Stimulated activated naive B cell treated with anti-CD40 and anti-IgM and Interleukin-4, amounts not matched to agents 10 μg/mL and 1 μg/mL and 100 μg/mL, for 72 hours (primary cell): ENCODE measurements at regions not wholly inside any gene's neighbourhood (a gene's known extent, or its start where the extent isn't known, plus 50 kb on each side); places are given as distances from the start of the nearest gene placed in this dataset.

Source experiments
- ATAC-seq, 2 donors: fragments of 150-1000 bp; cut with Tn5 transposase; replicated peaks; 2 replicates each; pipeline ENCODE4 v1.10.0; 2021; ENCODE audit warnings: moderate library complexity in 1 of 2
- DNase-seq: peaks from one replicate; pipeline ENCODE4 v3.0.0; 2021
- H3K27ac Mint-ChIP-seq: one replicate; pipeline ENCODE4 v1.8.0; 2022; ENCODE audit warnings: mild to moderate bottlenecking, mixed read lengths
- H3K27me3 Mint-ChIP-seq, 2 donors: one replicate each; pipeline ENCODE4 v1.8.0; 2022; ENCODE audit warnings: mixed read lengths in 2 of 2
- H3K36me3 Mint-ChIP-seq, 2 donors: one replicate each; pipeline ENCODE4 v1.8.0; 2022; ENCODE audit warnings: mixed read lengths in 2 of 2, mild to moderate bottlenecking in 1 of 2
- H3K4me1 Mint-ChIP-seq, 2 donors: one replicate each; pipeline ENCODE4 v1.8.0; 2022; ENCODE audit warnings: mixed read lengths in 2 of 2, mild to moderate bottlenecking in 1 of 2
- H3K4me3 Mint-ChIP-seq, 2 donors: one replicate each; pipeline ENCODE4 v1.8.0; 2022; ENCODE audit warnings: mild to moderate bottlenecking in 2 of 2, mixed read lengths in 2 of 2, moderate library complexity in 1 of 2
- H3K9me3 Mint-ChIP-seq, 2 donors: one replicate each; pipeline ENCODE4 v1.8.0; 2022; ENCODE audit warnings: mixed read lengths in 2 of 2, mild to moderate bottlenecking in 1 of 2

DNA sequence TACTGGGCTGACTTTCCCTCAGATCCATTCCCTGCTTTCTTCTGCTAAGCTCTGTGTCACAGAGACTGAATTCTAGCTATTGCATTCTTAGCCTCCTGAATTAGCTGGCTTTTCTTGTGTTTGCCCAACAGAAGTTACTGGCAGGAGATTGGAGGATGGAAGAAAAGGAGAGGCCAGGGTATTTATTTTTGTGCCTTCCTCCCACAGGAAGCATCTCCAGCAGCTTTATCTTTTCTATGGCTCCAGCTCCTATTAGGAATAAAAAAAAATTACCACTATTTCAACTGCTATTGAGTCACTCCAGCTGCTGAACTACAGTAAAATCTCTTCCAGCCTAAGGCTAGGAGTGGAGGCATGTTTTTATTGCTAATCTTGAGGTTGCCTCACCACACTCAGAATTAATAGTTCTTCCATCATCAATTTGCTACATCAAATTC, 492.4 kb downstream of the RFPL4B start:
- ATAC-seq (no peak), DNase-seq (no peak)
- H3K9me3 Mint-ChIP-seq: peaks cover 3% of the 10 kb centered on the region in 2 donors
- no peaks in the 10 kb centered on the region for H3K27me3 Mint-ChIP-seq
- H3K4me3 Mint-ChIP-seq: no peak overlapping the region
- H3K36me3 Mint-ChIP-seq: no peaks in the 10 kb centered on the region
- no peak overlapping the region for H3K27ac Mint-ChIP-seq
- H3K4me1 Mint-ChIP-seq: peaks cover 0 to 1% of the 10 kb centered on the region in 2 donors

- no peaks in the 10 kb centered on the region for H3K36me3 Mint-ChIP-seq
- no peak overlapping the region for H3K27ac Mint-ChIP-seq
- peaks cover 0 to 1% of the 10 kb centered on the region in 2 donors for H3K4me1 Mint-ChIP-seq
- H3K4me3 Mint-ChIP-seq: no peak overlapping the region
- H3K27me3 Mint-ChIP-seq: no peaks in the 10 kb centered on the region
- H3K9me3 Mint-ChIP-seq: peaks cover 3% of the 10 kb centered on the region in 2 donors
- DNase-seq: no peak
- ATAC-seq: no peak
Observed at GRCh38 chr6:112841553-112842329, 494.6 kb downstream of the RFPL4B start.

DNA sequence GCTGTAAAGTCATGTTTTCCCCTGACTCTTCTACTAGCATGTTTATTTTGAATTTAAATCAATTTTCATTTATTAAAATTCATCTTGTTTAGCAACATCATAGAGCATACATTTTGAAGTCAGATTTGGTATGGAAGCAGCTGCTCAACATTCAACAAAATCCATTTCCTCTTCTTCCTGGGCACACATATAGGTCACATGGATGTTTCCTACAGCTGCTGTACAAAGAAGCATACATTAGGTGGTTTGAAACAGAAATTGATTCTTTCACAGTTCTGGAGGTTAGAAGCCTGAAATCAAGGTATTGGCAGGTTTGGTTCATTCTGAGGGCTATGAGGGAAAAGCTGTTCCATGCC, 495.2 kb downstream of the RFPL4B start:
- DNase-seq: no peak
- peaks cover 3% of the 10 kb centered on the region in 2 donors for H3K9me3 Mint-ChIP-seq
- H3K36me3 Mint-ChIP-seq: no peaks in the 10 kb centered on the region
- H3K27me3 Mint-ChIP-seq: no peaks in the 10 kb centered on the region
- no peak for ATAC-seq
- peaks cover 0 to 1% of the 10 kb centered on the region in 2 donors for H3K4me1 Mint-ChIP-seq
- H3K27ac Mint-ChIP-seq: no peak overlapping the region
- no peak overlapping the region for H3K4me3 Mint-ChIP-seq

- Mint-ChIP-seq H3K27me3 (no peaks in the 10 kb centered on the region), H3K4me1 (peaks cover 0 to 1% of the 10 kb centered on the region in 2 donors), H3K27ac (no peak overlapping the region), H3K4me3 (no peak overlapping the region), H3K9me3 (peaks cover 3% of the 10 kb centered on the region in 2 donors), H3K36me3 (no peaks in the 10 kb centered on the region)
- ATAC-seq (no peak), DNase-seq (no peak)
Observed at GRCh38 chr6:112846681-112847080, 499.6 kb downstream of the RFPL4B start.

- Mint-ChIP-seq H3K36me3 (no peaks in the 10 kb centered on the region), H3K27ac (no peak overlapping the region), H3K27me3 (peaks cover 7 to 8% of the 10 kb centered on the region in 2 donors), H3K9me3 (no peaks in the 10 kb centered on the region), H3K4me1 (no peaks in the 10 kb centered on the region), H3K4me3 (no peak overlapping the region)
- DNase-seq (no peak), ATAC-seq (no peak)
Observed at GRCh38 chr6:112851146-112851545, 504.0 kb downstream of the RFPL4B start.

DNA sequence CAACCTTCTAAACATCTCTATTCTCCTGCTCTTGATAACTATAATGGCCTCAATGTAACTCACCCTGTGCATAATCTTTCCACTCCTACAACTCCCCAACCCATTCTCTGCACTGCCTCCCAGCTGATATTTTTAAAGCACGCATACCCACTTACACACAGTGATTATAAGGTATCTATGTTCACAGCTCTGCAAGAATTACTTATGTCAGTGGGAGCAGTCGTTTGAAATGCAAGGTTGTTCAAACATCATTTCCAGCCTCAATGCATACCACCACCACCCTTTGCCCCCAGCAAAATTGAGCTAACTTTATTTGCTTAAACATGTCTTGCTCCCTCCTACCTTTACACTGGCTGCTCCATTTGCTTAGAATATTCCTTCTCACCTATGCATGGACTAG, 506.0 kb downstream of the RFPL4B start:
- H3K4me3 Mint-ChIP-seq: no peak overlapping the region
- no peaks in the 10 kb centered on the region for H3K4me1 Mint-ChIP-seq
- H3K27me3 Mint-ChIP-seq: peaks cover 7 to 8% of the 10 kb centered on the region in 2 donors
- no peak for ATAC-seq
- H3K27ac Mint-ChIP-seq: no peak overlapping the region
- H3K9me3 Mint-ChIP-seq: no peaks in the 10 kb centered on the region
- DNase-seq: no peak
- H3K36me3 Mint-ChIP-seq: no peaks in the 10 kb centered on the region

DNA sequence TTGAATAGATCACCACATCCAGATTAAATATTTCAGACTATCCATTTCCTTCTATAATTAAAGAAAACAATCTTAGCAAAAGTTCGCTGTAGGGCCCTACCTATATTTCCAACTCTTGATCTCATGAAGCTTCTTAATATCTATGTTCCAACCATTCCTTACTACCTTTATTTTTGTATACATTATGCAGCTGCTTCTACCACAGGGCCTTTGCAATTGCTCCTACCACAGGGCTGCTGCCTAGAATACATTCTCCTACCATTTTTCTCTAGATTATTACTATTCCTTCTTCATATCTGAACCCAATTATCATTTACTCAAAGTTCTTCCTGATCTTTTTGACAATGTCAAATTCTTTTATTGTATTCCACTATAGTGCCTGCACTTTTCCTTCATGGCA, 516.6 kb downstream of the RFPL4B start:
- H3K4me3 Mint-ChIP-seq: no peak overlapping the region
- no peak for ATAC-seq
- H3K36me3 Mint-ChIP-seq: no peaks in the 10 kb centered on the region

GRCh38 chr6:112865131-112865530, 518.0 kb downstream of the RFPL4B start:
- ATAC-seq (no peak), DNase-seq (no peak)
- Mint-ChIP-seq H3K27me3 (no peaks in the 10 kb centered on the region), H3K4me3 (no peak overlapping the region), H3K36me3 (peaks cover 0 to 2% of the 10 kb centered on the region in 2 donors), H3K4me1 (no peaks in the 10 kb centered on the region), H3K27ac (no peak overlapping the region), H3K9me3 (peaks cover 7 to 11% of the 10 kb centered on the region in 2 donors)

More for the DNA sequence above, 516.6 kb downstream of the RFPL4B start:
- Mint-ChIP-seq H3K27ac (no peak overlapping the region), H3K9me3 (no peaks in the 10 kb centered on the region), H3K27me3 (no peaks in the 10 kb centered on the region), H3K4me1 (no peaks in the 10 kb centered on the region)
- no peak for DNase-seq

GRCh38 chr6:112874881-112875280, 527.8 kb downstream of the RFPL4B start:
- H3K27me3 Mint-ChIP-seq: no peaks in the 10 kb centered on the region
- H3K36me3 Mint-ChIP-seq: peaks cover 0 to 3% of the 10 kb centered on the region in 2 donors
- H3K4me3 Mint-ChIP-seq: no peak overlapping the region

DNA sequence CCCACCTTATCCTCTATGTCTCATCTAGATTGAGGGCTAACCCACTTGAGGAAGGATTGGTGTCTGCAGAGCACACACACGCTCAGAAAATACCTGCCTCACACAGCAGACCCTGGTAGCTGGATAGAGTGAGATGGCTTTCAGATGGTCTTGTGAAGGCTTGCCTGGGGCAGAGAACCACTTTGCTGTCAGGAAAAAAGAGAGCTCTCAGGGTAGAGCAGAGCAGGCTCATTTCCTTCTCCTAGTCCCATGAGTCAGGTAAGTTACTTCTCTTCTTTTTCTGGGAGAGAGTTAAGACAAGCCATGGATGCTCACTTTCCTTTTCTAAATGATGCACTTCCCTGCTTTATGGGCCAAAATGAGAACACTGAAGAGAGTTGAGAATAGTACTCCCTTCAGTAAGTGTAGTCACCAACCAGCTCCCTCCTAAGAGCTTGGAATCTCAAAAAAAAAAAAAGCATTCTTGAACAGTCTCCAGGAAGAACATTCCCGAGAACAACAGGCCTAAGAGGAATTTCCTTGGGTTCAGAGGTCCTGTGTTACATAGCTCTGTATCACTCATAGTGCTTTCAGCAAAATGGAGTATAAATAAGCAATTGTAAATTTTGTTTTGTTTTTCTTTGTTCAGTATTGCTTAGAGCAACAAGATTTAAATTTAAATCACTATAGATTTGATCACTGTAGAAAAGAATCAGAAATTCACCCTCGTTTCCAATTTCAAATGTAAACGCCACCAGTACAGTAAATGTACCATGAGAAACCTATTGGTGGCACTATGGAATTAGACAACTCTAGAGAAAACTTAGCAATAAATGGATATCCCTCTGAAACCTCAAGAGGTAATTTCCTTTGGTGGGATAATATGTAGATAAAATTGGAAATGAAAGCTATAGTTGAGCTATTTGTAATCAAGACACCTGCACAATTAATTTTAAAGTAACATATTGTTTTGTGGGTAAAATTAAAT, 530.3 kb downstream of the RFPL4B start:
- Mint-ChIP-seq H3K4me1 (no peaks in the 10 kb centered on the region), H3K36me3 (no peaks in the 10 kb centered on the region), H3K27ac (no peak overlapping the region), H3K9me3 (no peaks in the 10 kb centered on the region), H3K27me3 (no peaks in the 10 kb centered on the region), H3K4me3 (no peak overlapping the region)
- ATAC-seq: no peak
- no peak for DNase-seq

More at GRCh38 chr6:112874881-112875280, 527.8 kb downstream of the RFPL4B start:
- DNase-seq (no peak), ATAC-seq (no peak)
- Mint-ChIP-seq H3K9me3 (peaks cover 3 to 8% of the 10 kb centered on the region in 2 donors), H3K27ac (no peak overlapping the region), H3K4me1 (no peaks in the 10 kb centered on the region)

GRCh38 chr6:112879920-112880413, 532.8 kb downstream of the RFPL4B start:
- Mint-ChIP-seq H3K4me1 (no peaks in the 10 kb centered on the region), H3K4me3 (no peak overlapping the region), H3K36me3 (no peaks in the 10 kb centered on the region), H3K9me3 (no peaks in the 10 kb centered on the region), H3K27ac (no peak overlapping the region), H3K27me3 (no peaks in the 10 kb centered on the region)
- DNase-seq: no peak
- no peak for ATAC-seq

- H3K27me3 Mint-ChIP-seq: no peaks in the 10 kb centered on the region
- no peaks in the 10 kb centered on the region for H3K4me1 Mint-ChIP-seq
- DNase-seq (no peak), ATAC-seq (no peak)
- no peak overlapping the region for H3K27ac Mint-ChIP-seq
- no peak overlapping the region for H3K4me3 Mint-ChIP-seq
- H3K9me3 Mint-ChIP-seq: no peaks in the 10 kb centered on the region
- no peaks in the 10 kb centered on the region for H3K36me3 Mint-ChIP-seq
Observed at GRCh38 chr6:112881027-112881426, 533.9 kb downstream of the RFPL4B start.

- no peaks in the 10 kb centered on the region for H3K4me1 Mint-ChIP-seq
- H3K9me3 Mint-ChIP-seq: no peaks in the 10 kb centered on the region
- no peak overlapping the region for H3K4me3 Mint-ChIP-seq
- DNase-seq (no peak), ATAC-seq (no peak)
- no peaks in the 10 kb centered on the region for H3K36me3 Mint-ChIP-seq
- no peak overlapping the region for H3K27ac Mint-ChIP-seq
- H3K27me3 Mint-ChIP-seq: no peaks in the 10 kb centered on the region
Observed at GRCh38 chr6:112881828-112882780, 535.0 kb downstream of the RFPL4B start.

DNA sequence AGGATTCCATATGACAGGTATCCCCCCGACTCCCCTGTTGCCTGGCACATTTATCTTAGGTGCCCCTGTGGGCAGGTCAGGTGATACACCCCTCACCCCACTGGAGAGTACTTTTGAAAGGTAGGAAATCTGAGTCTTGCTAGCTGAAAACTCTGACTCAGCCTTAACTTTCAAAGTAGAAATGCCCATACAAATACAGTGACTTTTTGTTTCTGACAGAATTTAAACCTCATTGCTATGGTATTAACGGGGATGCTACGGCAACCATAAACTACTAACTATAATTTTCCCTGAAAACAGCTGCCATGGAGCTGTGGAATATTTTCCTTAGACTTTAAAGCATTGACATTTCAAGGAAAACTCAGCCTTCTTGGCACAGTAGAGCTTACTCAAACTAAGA, 536.0 kb downstream of the RFPL4B start:
- ATAC-seq (no peak), DNase-seq (no peak)
- Mint-ChIP-seq H3K36me3 (no peaks in the 10 kb centered on the region), H3K27me3 (no peaks in the 10 kb centered on the region), H3K4me1 (no peaks in the 10 kb centered on the region), H3K9me3 (peaks cover 0 to 3% of the 10 kb centered on the region in 2 donors), H3K4me3 (no peak overlapping the region), H3K27ac (no peak overlapping the region)
